Fibroblast of lung (primary cell): ENCODE measurements at regions not wholly inside any gene's neighbourhood (a gene's known extent, or its start where the extent isn't known, plus 50 kb on each side); places are given as distances from the start of the nearest gene placed in this dataset.

Source experiments
- DNase-seq, 2 donors: peaks; one replicate each; pipeline versions ENCODE4 v3.0.0 to v3.0.0-alpha.2; 2010; ENCODE audit warnings: low read depth in 2 of 2
- H2AFZ ChIP-seq: 2 replicates; pipeline ENCODE4 v1.5.1; 2012; ENCODE audit warnings: low read length, control low read depth, inconsistent platforms
- H3K27ac ChIP-seq: 2 replicates; pipeline ENCODE4 v1.5.1; 2011; ENCODE audit warnings: low read length, control low read depth; ENCODE audit not compliant: insufficient read depth
- H3K27me3 ChIP-seq: 2 replicates; pipeline ENCODE4 v1.5.1; 2011; ENCODE audit warnings: mild to moderate bottlenecking, low read length; ENCODE audit not compliant: control insufficient read depth, insufficient read depth
- H3K36me3 ChIP-seq: 2 replicates; pipeline ENCODE4 v1.5.1; 2011; ENCODE audit warnings: low read length; ENCODE audit not compliant: control insufficient read depth, insufficient read depth
- H3K4me1 ChIP-seq: 2 replicates; pipeline ENCODE4 v1.5.1; 2011; ENCODE audit warnings: low read length; ENCODE audit not compliant: control insufficient read depth, insufficient read depth; ENCODE audit errors: extremely low read depth
- H3K4me2 ChIP-seq: 2 replicates; pipeline ENCODE4 v1.5.1; 2011; ENCODE audit warnings: low read length, control low read depth; ENCODE audit not compliant: insufficient read depth; ENCODE audit errors: extremely low read depth
- H3K4me3 ChIP-seq, 4 experiments: fragments of 200-600 bp in 1 of 4; sonication (generic) in 1 of 4; replicated peaks in 1 of 4; 2 replicates each; pipeline ENCODE4 v1.5.1; 2011 to 2016; ENCODE audit warnings: low read length in 4 of 4, low read depth in 3 of 4, mild to moderate bottlenecking in 3 of 4, control low read depth in 2 of 4, inconsistent platforms in 1 of 4, mixed read lengths in 1 of 4; ENCODE audit not compliant: insufficient read depth in 1 of 4; ENCODE audit errors: control extremely low read depth in 1 of 4
- H3K79me2 ChIP-seq: 2 replicates; pipeline ENCODE4 v1.5.1; 2012; ENCODE audit warnings: mild to moderate bottlenecking, low read length, inconsistent platforms; ENCODE audit not compliant: control insufficient read depth, insufficient read depth
- H3K9ac ChIP-seq: 2 replicates; pipeline ENCODE4 v1.5.1; 2011; ENCODE audit warnings: mild to moderate bottlenecking, low read length, control low read depth; ENCODE audit not compliant: insufficient read depth
- H3K9me3 ChIP-seq: 2 replicates; pipeline ENCODE4 v1.5.1; 2012; ENCODE audit warnings: low read depth, low read length; ENCODE audit not compliant: control insufficient read depth, insufficient read depth
- H4K20me1 ChIP-seq: 2 replicates; pipeline ENCODE4 v1.5.1; 2011; ENCODE audit warnings: low read length; ENCODE audit not compliant: control insufficient read depth, insufficient read depth; ENCODE audit errors: extremely low read depth
- EZH2 ChIP-seq: IDR thresholded peaks from 2 replicates; pipeline ENCODE4 v1.5.1; 2012; ENCODE audit warnings: low read length, control low read depth, mild to moderate bottlenecking; ENCODE audit errors: missing control alignments
- TF ChIP-seq, protein P1 (sequence below), 2 donors: IDR thresholded peaks in 1 of 2; conservative IDR thresholded peaks in 1 of 2; 1 replicate in 1 of 2; 2 replicates in 1 of 2; pipeline ENCODE4 v1.5.1; 2011 to 2012; ENCODE audit warnings: low read length in 2 of 2, control low read depth in 1 of 2, inconsistent platforms in 1 of 2, low read depth in 1 of 2, mild to moderate bottlenecking in 1 of 2

- Histone ChIP-seq H2AFZ (no peak overlapping the region), H3K79me2 (no peaks in the 10 kb centered on the region), H3K27ac (no peak overlapping the region), H4K20me1 (no peaks in the 10 kb centered on the region), H3K27me3 (peaks cover 19% of the 10 kb centered on the region), H3K36me3 (no peaks in the 10 kb centered on the region), H3K4me2 (no peak overlapping the region), H3K9me3 (no peaks in the 10 kb centered on the region), H3K9ac (no peak overlapping the region), H3K4me3 (no peak overlapping the region), H3K4me1 (no peaks in the 10 kb centered on the region)
- TF ChIP-seq, protein P1, sequence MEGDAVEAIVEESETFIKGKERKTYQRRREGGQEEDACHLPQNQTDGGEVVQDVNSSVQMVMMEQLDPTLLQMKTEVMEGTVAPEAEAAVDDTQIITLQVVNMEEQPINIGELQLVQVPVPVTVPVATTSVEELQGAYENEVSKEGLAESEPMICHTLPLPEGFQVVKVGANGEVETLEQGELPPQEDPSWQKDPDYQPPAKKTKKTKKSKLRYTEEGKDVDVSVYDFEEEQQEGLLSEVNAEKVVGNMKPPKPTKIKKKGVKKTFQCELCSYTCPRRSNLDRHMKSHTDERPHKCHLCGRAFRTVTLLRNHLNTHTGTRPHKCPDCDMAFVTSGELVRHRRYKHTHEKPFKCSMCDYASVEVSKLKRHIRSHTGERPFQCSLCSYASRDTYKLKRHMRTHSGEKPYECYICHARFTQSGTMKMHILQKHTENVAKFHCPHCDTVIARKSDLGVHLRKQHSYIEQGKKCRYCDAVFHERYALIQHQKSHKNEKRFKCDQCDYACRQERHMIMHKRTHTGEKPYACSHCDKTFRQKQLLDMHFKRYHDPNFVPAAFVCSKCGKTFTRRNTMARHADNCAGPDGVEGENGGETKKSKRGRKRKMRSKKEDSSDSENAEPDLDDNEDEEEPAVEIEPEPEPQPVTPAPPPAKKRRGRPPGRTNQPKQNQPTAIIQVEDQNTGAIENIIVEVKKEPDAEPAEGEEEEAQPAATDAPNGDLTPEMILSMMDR (conservative IDR thresholded peaks at IDR 0.05 in 1 of 2, IDR thresholded peaks at IDR 0.05 in 1 of 2; ENCODE audit: low read depth in 1 of 2, low read length in 2 of 2), result no peak
- no peak for TF ChIP-seq EZH2
- no peak for DNase-seq
Observed at GRCh38 chr6:43893073-43893472, 123.1 kb downstream of the VEGFA start.

GRCh38 chr6:43891072-43891870 is 121.3 kb downstream of the VEGFA start:
- Histone ChIP-seq H3K4me2 (no peak overlapping the region), H3K9me3 (no peaks in the 10 kb centered on the region), H3K27me3 (peaks cover 17% of the 10 kb centered on the region), H3K9ac (no peak overlapping the region), H3K4me1 (no peaks in the 10 kb centered on the region), H3K4me3 (no peak overlapping the region), H3K79me2 (no peaks in the 10 kb centered on the region), H4K20me1 (no peaks in the 10 kb centered on the region), H3K27ac (no peak overlapping the region), H2AFZ (no peak overlapping the region), H3K36me3 (no peaks in the 10 kb centered on the region)
- TF ChIP-seq EZH2, result no peak
- TF ChIP-seq, protein P1 (conservative IDR thresholded peaks at IDR 0.05 in 1 of 2, IDR thresholded peaks at IDR 0.05 in 1 of 2; ENCODE audit: low read depth in 1 of 2, low read length in 2 of 2), result no peak
- DNase-seq, result no peak

- no peaks in the 10 kb centered on the region for H3K4me1 ChIP-seq
- no peak for DNase-seq
- H2AFZ ChIP-seq, result no peak overlapping the region
- H3K9me3 ChIP-seq, result no peaks in the 10 kb centered on the region
- H3K4me3 ChIP-seq, result no peak overlapping the region
- peaks cover 13% of the 10 kb centered on the region for H3K27me3 ChIP-seq
- H4K20me1 ChIP-seq, result no peaks in the 10 kb centered on the region
- no peak for TF ChIP-seq EZH2
- TF ChIP-seq, protein P1 (conservative IDR thresholded peaks at IDR 0.05 in 1 of 2, IDR thresholded peaks at IDR 0.05 in 1 of 2; ENCODE audit: low read depth in 1 of 2, low read length in 2 of 2), result no peak
- H3K27ac ChIP-seq, result no peak overlapping the region
- no peak overlapping the region for H3K9ac ChIP-seq
- no peaks in the 10 kb centered on the region for H3K36me3 ChIP-seq
- H3K4me2 ChIP-seq, result no peak overlapping the region
- no peaks in the 10 kb centered on the region for H3K79me2 ChIP-seq
Observed at GRCh38 chr6:43890197-43891062, 120.4 kb downstream of the VEGFA start.
